Neural cell (in vitro differentiated cells): ENCODE measurements at regions not wholly inside any gene's neighbourhood (a gene's known extent, or its start where the extent isn't known, plus 50 kb on each side); places are given as distances from the start of the nearest gene placed in this dataset.

Experiments
- H2AFZ ChIP-seq: fragments of 200-600, 300-800 bp; sonication (generic), shearing (Covaris generic); 2 replicates; pipeline ENCODE4 v1.6.0; 2014; ENCODE audit warnings: low read depth, mild to moderate bottlenecking, antibody characterized with exemption, low read length, moderate library complexity
- H3F3A ChIP-seq: fragments of 200-600 bp; shearing (Covaris generic); 2 replicates; pipeline ENCODE4 v1.6.1; 2016; ENCODE audit warnings: mild to moderate bottlenecking, moderate library complexity, mixed read lengths, antibody characterized with exemption, low read length; ENCODE audit not compliant: insufficient read depth, poor library complexity, severe bottlenecking
- H3K27ac ChIP-seq: fragments of 200-600, 300-800 bp; sonication (generic), shearing (Covaris generic); 2 replicates; pipeline ENCODE4 v1.5.1; 2014; ENCODE audit warnings: mild to moderate bottlenecking, low read length, moderate library complexity
- H3K27me3 ChIP-seq: fragments of 300-800, 200-600 bp; sonication (generic), shearing (Covaris generic); 2 replicates; pipeline ENCODE4 v1.6.0; 2014; ENCODE audit warnings: mild to moderate bottlenecking, low read depth, low read length, moderate library complexity; ENCODE audit not compliant: insufficient read depth
- H3K36me3 ChIP-seq: fragments of 300-800, 200-600 bp; sonication (generic), shearing (Covaris generic); 2 replicates; pipeline ENCODE4 v1.5.1; 2014; ENCODE audit warnings: mild to moderate bottlenecking, antibody characterized with exemption, low read length, moderate library complexity; ENCODE audit not compliant: insufficient read depth
- H3K4me2 ChIP-seq: fragments of 300-800, 200-600 bp; sonication (generic), shearing (Covaris generic); 2 replicates; pipeline ENCODE4 v1.6.0; 2014; ENCODE audit warnings: mild to moderate bottlenecking, low read length
- H3K4me3 ChIP-seq: fragments of 300-800, 200-600 bp; sonication (generic), shearing (Covaris generic); 2 replicates; pipeline ENCODE4 v1.5.1; 2014; ENCODE audit warnings: mild to moderate bottlenecking, low read length, moderate library complexity
- H3K79me2 ChIP-seq: fragments of 200-600 bp; shearing (Covaris generic); replicated peaks from 2 replicates; pipeline ENCODE4 v1.6.0; 2014; ENCODE audit warnings: mild to moderate bottlenecking, low read length, moderate library complexity; ENCODE audit not compliant: insufficient read depth
- H3K9ac ChIP-seq: fragments of 300-800, 200-600 bp; sonication (generic), shearing (Covaris generic); 2 replicates; pipeline ENCODE4 v1.6.1; 2016; ENCODE audit warnings: mild to moderate bottlenecking, low read length, mixed read lengths
- H3K9me2 ChIP-seq: fragments of 200-600 bp; shearing (Covaris generic); 2 replicates; pipeline ENCODE4 v1.6.1; 2016; ENCODE audit warnings: mild to moderate bottlenecking, low read length, mixed read lengths; ENCODE audit not compliant: insufficient read depth
- H3K9me3 ChIP-seq: fragments of 200-600, 300-800 bp; sonication (generic), shearing (Covaris generic); 2 replicates; pipeline ENCODE4 v1.6.1; 2016; ENCODE audit warnings: mild to moderate bottlenecking, mixed run types, low read length, moderate library complexity, mixed read lengths
- H4K20me1 ChIP-seq: fragments of 200-600 bp; shearing (Covaris generic); 2 replicates; pipeline ENCODE4 v1.6.1; 2016; ENCODE audit warnings: mild to moderate bottlenecking, mixed run types; ENCODE audit not compliant: insufficient read depth
- CTCF ChIP-seq: fragments of 450-650 bp; IDR thresholded peaks from 2 replicates; pipeline ENCODE4 v1.5.1; 2014; ENCODE audit warnings: antibody characterized with exemption, mild to moderate bottlenecking, moderate library complexity; ENCODE audit not compliant: poor library complexity, severe bottlenecking
- EP300 ChIP-seq: fragments of 450-650 bp; conservative IDR thresholded peaks from 2 replicates; pipeline ENCODE4 v1.6.1; 2014; ENCODE audit warnings: antibody characterized with exemption, mild to moderate bottlenecking, moderate library complexity; ENCODE audit not compliant: poor library complexity, severe bottlenecking
- EZH2 ChIP-seq: fragments of 200-600, 300-800 bp; shearing (Covaris generic), sonication (generic); IDR thresholded peaks from 2 replicates; pipeline ENCODE4 v1.6.1; 2014; ENCODE audit warnings: antibody characterized with exemption, low read length, borderline replicate concordance, mild to moderate bottlenecking; ENCODE audit not compliant: insufficient read depth, poor library complexity, severe bottlenecking
- MXI1 ChIP-seq: fragments of 450-650 bp; conservative IDR thresholded peaks from 2 replicates; pipeline ENCODE4 v1.6.1; 2014; ENCODE audit warnings: antibody characterized with exemption, mild to moderate bottlenecking; ENCODE audit not compliant: poor library complexity, severe bottlenecking
- POLR2AphosphoS5 ChIP-seq: IDR thresholded peaks from 2 replicates; pipeline ENCODE4 v1.6.1; 2012
- RAD21 ChIP-seq: fragments of 450-650 bp; conservative IDR thresholded peaks from 2 replicates; pipeline ENCODE4 v1.6.1; 2014; ENCODE audit warnings: antibody characterized with exemption, mild to moderate bottlenecking, moderate library complexity
- REST ChIP-seq: IDR thresholded peaks from 2 replicates; pipeline ENCODE4 v1.6.1; 2012; ENCODE audit warnings: borderline replicate concordance
- SMC3 ChIP-seq: fragments of 450-650 bp; conservative IDR thresholded peaks from 2 replicates; pipeline ENCODE4 v1.6.1; 2014; ENCODE audit warnings: antibody characterized with exemption, mild to moderate bottlenecking, moderate library complexity; ENCODE audit not compliant: poor library complexity
- TAF1 ChIP-seq: IDR thresholded peaks from 2 replicates; pipeline ENCODE4 v1.6.1; 2012; ENCODE audit warnings: low read depth

DNA sequence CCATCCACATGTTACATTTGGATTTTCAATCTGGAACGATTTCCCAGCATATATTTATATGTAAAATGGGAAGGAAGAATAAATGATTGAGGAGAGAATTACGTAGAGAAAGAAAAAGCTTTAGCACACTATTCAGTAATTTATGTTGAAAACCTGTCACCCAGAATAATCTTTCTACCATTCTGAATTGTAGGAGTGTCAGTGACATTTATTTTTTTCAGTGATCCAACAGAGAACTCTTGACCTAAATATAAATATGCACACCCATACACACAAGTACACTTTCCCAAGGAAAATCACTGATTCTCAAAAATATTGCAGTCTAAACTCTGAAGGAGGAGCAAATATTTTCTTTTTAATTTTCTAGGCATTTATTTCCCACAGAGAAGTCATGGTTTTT lies 140.2 kb upstream of the LRP1B start:
- H3K9me2 ChIP-seq: no peaks in the 10 kb centered on the region
- H3K9me3 ChIP-seq: no peaks in the 10 kb centered on the region

GRCh38 chr2:142270291-142270690 lies 139.5 kb upstream of the LRP1B start:
- Histone ChIP-seq H3K79me2 (no peaks in the 10 kb centered on the region), H2AFZ (no peak overlapping the region)

More for the DNA sequence above, 140.2 kb upstream of the LRP1B start:
- no peak overlapping the region for H3K4me3 ChIP-seq
- no peaks in the 10 kb centered on the region for H3K36me3 ChIP-seq
- H3K9ac ChIP-seq: no peak overlapping the region
- H3F3A ChIP-seq: no peaks in the 10 kb centered on the region
- H3K79me2 ChIP-seq: no peaks in the 10 kb centered on the region
- no peak for TF ChIP-seq EZH2
- no peak for TF ChIP-seq TAF1
- H3K27me3 ChIP-seq: no peaks in the 10 kb centered on the region
- H3K27ac ChIP-seq: no peak overlapping the region
- no peak overlapping the region for H2AFZ ChIP-seq
- H3K4me2 ChIP-seq: no peak overlapping the region
- no peaks in the 10 kb centered on the region for H4K20me1 ChIP-seq

More at GRCh38 chr2:142270291-142270690, 139.5 kb upstream of the LRP1B start:
- Histone ChIP-seq H3K9me3 (no peaks in the 10 kb centered on the region), H3K36me3 (no peaks in the 10 kb centered on the region), H3K27ac (no peak overlapping the region), H4K20me1 (no peaks in the 10 kb centered on the region), H3F3A (no peaks in the 10 kb centered on the region), H3K9me2 (no peaks in the 10 kb centered on the region), H3K4me3 (no peak overlapping the region), H3K9ac (no peak overlapping the region), H3K27me3 (no peaks in the 10 kb centered on the region), H3K4me2 (no peak overlapping the region)
- TF ChIP-seq REST (no peak), CTCF (no peak), SMC3 (no peak), MXI1 (no peak), EP300 (no peak), RAD21 (no peak), POLR2AphosphoS5 (no peak), EZH2 (no peak)
